NT2/D1 (cell line): ENCODE measurements at regions not wholly inside any gene's neighbourhood (a gene's known extent, or its start where the extent isn't known, plus 50 kb on each side); places are given as distances from the start of the nearest gene placed in this dataset.

ENCODE experiments used
- DNase-seq: peaks from one replicate; pipeline ENCODE4 v3.0.0-alpha.2; 2011; ENCODE audit warnings: low read depth, low spot score
- H3K27me3 ChIP-seq: 2 replicates; pipeline ENCODE4 v1.6.0; 2011; ENCODE audit warnings: mild to moderate bottlenecking; ENCODE audit not compliant: insufficient read length, insufficient read depth
- H3K36me3 ChIP-seq: 2 replicates; pipeline ENCODE4 v1.6.1; 2011; ENCODE audit warnings: mild to moderate bottlenecking, low read length, mixed read lengths; ENCODE audit not compliant: insufficient read depth, insufficient read length
- H3K4me1 ChIP-seq: 2 replicates; pipeline ENCODE4 v1.5.1; 2011; ENCODE audit not compliant: insufficient read depth, insufficient read length
- H3K4me3 ChIP-seq: 2 replicates; pipeline ENCODE4 v1.5.1; 2011; ENCODE audit warnings: low read depth; ENCODE audit not compliant: insufficient read length
- H3K9ac ChIP-seq: 2 replicates; pipeline ENCODE4 v1.6.0; 2011; ENCODE audit warnings: low read depth; ENCODE audit not compliant: insufficient read length
- H3K9me3 ChIP-seq: 2 replicates; pipeline ENCODE4 v1.5.1; 2011; ENCODE audit warnings: mild to moderate bottlenecking, low read length; ENCODE audit not compliant: insufficient read depth
- SUZ12 ChIP-seq: IDR thresholded peaks from 2 replicates; pipeline ENCODE4 v1.6.1; 2011; ENCODE audit not compliant: insufficient read length, insufficient read depth; ENCODE audit errors: extremely low read depth
- YY1 ChIP-seq: IDR thresholded peaks from 2 replicates; pipeline ENCODE4 v1.6.1; 2011; ENCODE audit not compliant: insufficient read length, insufficient read depth
- ZNF274 ChIP-seq: IDR thresholded peaks from 2 replicates; pipeline ENCODE4 v1.6.1; 2011; ENCODE audit warnings: mild to moderate bottlenecking, low read depth, low read length

DNA sequence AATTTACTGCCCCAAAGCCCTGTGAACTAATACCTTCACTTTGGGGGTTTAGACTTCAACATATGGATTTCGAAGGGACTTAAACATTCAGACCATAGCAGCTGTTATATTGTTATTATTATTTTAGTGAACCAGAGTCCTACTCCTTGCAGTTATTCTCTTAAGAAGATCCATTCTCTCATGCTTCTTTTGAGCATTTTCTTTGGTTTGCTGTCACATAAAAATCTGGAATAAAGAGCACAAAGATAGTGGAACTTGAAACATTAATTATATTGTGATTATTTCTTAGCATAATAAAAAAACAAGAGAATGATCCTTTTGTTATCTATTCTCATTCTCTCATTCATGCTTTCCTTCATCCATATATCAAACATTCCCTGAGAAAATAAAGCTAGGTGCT lies 166.4 kb upstream of the GBE1 start:
- TF ChIP-seq SUZ12, result no peak
- TF ChIP-seq YY1, result no peak
- H3K27me3 ChIP-seq, result no peaks in the 10 kb centered on the region
- no peaks in the 10 kb centered on the region for H3K36me3 ChIP-seq
- no peak overlapping the region for H3K4me3 ChIP-seq
- no peak overlapping the region for H3K9ac ChIP-seq
- H3K4me1 ChIP-seq, result no peaks in the 10 kb centered on the region
- no peaks in the 10 kb centered on the region for H3K9me3 ChIP-seq
- DNase-seq, result no peak

DNA sequence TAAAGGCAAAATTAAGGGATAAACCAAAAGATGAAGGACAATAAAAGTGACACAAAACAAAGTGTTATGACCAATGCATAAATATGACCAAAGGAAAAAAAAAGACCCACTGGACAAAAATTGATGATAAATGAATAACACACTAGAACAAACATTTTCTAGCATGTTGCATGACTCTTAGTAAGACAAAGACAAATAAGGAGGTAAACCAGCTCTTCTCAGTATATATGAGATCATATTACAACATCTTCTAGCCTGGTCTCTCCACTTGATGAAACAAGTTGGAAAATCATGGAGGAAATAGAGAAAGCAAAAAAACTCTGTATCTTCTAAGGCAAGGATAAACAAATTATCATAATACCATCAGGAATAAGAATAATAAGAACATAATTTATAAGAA lies 163.9 kb upstream of the GBE1 start:
- no peaks in the 10 kb centered on the region for H3K27me3 ChIP-seq
- H3K9ac ChIP-seq, result no peak overlapping the region
- H3K36me3 ChIP-seq, result no peaks in the 10 kb centered on the region
- H3K4me3 ChIP-seq, result no peak overlapping the region
- H3K9me3 ChIP-seq, result no peaks in the 10 kb centered on the region
- no peak for DNase-seq
- no peaks in the 10 kb centered on the region for H3K4me1 ChIP-seq
- no peak for TF ChIP-seq SUZ12
- TF ChIP-seq ZNF274, result no peak
- no peak for TF ChIP-seq YY1

DNA sequence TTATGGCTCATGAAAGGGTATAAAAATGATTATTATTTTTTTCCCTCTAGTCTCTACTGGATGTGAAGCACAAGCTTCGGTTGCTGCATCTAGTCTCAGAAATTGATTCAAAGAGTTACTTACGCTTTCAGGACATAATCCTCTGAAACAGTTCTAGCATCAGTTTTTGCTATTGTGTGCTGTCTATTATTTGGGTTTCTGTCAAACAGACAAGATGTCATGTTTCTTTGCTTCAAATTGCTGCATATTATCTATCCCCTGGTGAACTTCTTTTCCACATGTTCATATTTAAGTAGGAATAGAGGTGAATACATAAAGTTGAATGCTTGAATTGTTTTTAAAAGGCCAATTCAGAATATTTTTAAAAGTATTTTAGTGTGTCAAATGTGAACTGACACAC lies 161.6 kb upstream of the GBE1 start:
- DNase-seq, result no peak
- Histone ChIP-seq H3K9me3 (no peaks in the 10 kb centered on the region), H3K27me3 (no peaks in the 10 kb centered on the region), H3K9ac (no peak overlapping the region), H3K36me3 (no peaks in the 10 kb centered on the region), H3K4me3 (no peak overlapping the region), H3K4me1 (no peaks in the 10 kb centered on the region)
- TF ChIP-seq SUZ12 (no peak), YY1 (no peak), ZNF274 (no peak)

DNA sequence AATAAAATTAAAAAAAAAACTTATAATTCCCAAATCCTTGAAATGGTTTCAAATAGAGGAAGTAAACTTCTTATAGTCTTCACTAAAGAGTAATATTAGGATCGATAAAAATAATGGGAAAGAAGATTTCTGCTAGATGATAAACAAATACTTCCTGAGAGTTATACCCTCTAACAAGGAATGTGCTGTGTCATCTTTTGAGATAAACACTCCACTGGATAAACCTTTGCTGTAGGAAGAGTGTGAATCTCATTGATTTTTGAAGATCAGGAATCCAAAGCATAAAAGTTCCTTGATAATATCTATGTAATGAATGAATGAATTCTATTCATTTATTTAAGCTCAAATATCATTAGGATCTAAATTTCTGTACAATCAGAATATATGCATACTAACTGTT lies 161.0 kb upstream of the GBE1 start:
- no peaks in the 10 kb centered on the region for H3K4me1 ChIP-seq
- no peaks in the 10 kb centered on the region for H3K9me3 ChIP-seq
- no peak overlapping the region for H3K4me3 ChIP-seq
- no peaks in the 10 kb centered on the region for H3K36me3 ChIP-seq
- no peak for DNase-seq
- H3K9ac ChIP-seq, result no peak overlapping the region
- H3K27me3 ChIP-seq, result no peaks in the 10 kb centered on the region
- TF ChIP-seq SUZ12 (no peak), YY1 (no peak), ZNF274 (no peak)

DNA sequence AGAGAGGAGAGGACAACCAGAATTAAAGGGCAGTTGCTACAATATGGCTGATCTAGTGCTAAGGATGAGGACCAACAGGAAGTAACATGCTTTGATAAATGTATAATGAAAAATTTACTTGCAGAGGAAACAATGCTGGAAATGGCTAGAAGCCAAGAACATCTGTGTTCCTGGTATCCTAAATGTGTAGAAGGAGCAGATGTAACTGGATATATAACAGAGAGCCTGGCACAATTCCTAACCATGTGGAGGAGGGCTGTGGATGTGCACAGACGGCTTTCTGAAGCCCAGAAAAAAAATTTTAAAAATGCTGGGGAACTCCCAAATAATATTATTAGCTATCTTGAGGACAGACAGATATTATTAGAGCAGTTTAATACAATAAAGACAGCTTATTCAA lies 159.4 kb upstream of the GBE1 start:
- no peaks in the 10 kb centered on the region for H3K4me1 ChIP-seq
- no peak for DNase-seq
- no peak overlapping the region for H3K9ac ChIP-seq
- TF ChIP-seq YY1, result no peak
- TF ChIP-seq SUZ12, result no peak
- TF ChIP-seq ZNF274, result no peak
- no peaks in the 10 kb centered on the region for H3K27me3 ChIP-seq
- no peaks in the 10 kb centered on the region for H3K36me3 ChIP-seq
- no peaks in the 10 kb centered on the region for H3K9me3 ChIP-seq
- no peak overlapping the region for H3K4me3 ChIP-seq

DNA sequence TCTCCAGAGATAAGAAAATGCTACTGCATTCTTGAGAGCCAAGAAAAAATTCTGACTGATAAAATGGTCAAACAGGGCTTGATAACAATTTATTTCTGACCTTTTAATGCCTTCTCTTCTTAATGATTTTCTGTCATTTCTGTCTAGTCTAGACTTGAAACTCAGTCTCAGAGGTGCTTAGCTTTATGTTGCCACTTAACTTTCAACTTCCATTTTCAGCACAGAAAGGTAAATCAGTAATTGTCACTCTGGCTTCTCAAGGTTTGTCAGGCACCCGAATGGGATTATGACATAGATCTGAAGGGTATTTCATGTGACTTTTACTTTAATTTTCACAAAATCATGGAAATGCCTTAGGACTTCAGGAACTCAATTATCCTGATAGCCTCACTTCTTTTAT lies 155.4 kb upstream of the GBE1 start:
- Histone ChIP-seq H3K27me3 (no peaks in the 10 kb centered on the region), H3K4me1 (no peaks in the 10 kb centered on the region), H3K9ac (no peak overlapping the region), H3K4me3 (no peak overlapping the region), H3K9me3 (no peaks in the 10 kb centered on the region), H3K36me3 (no peaks in the 10 kb centered on the region)
- no peak for DNase-seq
- TF ChIP-seq YY1, result no peak
- no peak for TF ChIP-seq SUZ12
- TF ChIP-seq ZNF274, result no peak

DNA sequence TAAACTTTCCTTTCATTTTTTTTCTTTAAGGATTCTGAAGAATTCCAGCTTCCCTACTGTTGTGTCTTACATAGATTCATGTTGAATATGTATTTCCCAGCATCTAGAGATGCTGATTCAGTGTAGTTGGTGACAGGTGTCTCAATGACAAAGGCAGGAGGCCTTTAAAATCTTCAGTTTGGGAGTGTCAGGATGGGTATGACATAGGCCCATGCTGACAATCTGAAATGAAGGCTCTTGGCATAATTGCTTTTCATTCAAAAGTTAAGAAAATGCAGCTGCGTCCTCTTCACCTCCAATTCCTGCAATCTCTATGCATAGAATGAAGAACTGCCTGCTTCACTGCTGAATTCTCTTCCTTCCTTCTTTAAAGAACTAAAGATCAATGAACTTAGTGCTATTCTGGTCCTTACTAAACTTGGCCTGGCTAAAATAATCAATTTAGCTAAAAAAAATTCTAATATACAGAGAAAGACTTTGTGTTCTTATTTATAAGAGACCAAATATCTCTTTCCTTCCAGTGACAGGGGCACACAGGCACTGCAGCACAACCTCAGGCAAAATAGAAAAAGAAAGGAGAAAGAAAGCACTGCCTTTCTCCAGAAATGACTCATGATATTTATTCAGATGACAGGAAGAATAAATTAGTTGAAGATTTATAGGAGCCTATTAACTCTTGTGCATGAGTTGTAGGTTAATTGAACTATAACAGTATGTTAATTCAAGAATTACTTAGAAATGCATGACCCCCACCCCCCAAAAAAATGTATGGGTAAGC lies 152.6 kb upstream of the GBE1 start:
- no peak for TF ChIP-seq SUZ12
- no peak for TF ChIP-seq ZNF274
- no peak for TF ChIP-seq YY1
- no peaks in the 10 kb centered on the region for H3K9me3 ChIP-seq
- H3K9ac ChIP-seq, result no peak overlapping the region
- DNase-seq, result no peak
- H3K36me3 ChIP-seq, result no peaks in the 10 kb centered on the region
- no peak overlapping the region for H3K4me3 ChIP-seq
- no peaks in the 10 kb centered on the region for H3K4me1 ChIP-seq
- H3K27me3 ChIP-seq, result no peaks in the 10 kb centered on the region

DNA sequence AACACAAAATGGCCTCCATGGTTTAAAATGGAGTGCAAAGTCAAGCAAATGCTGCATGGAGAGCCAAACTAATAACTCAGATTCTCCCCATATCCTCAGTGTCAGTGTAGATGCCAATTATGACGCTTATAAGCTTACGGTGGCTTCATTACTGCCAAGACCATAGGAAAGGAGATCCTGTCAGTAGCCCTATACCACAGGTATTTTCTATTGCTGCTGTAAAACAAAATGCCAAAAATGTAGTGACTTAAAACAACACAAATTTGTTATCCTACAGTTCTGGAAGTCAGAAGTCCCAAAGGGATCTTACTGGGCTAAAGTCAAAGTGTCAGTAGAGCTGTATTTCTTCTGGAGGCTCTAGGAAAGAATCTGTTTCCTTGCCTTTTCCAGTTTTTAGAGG lies 149.8 kb upstream of the GBE1 start:
- Histone ChIP-seq H3K27me3 (no peaks in the 10 kb centered on the region), H3K4me1 (no peaks in the 10 kb centered on the region), H3K4me3 (no peak overlapping the region), H3K9ac (no peak overlapping the region), H3K36me3 (no peaks in the 10 kb centered on the region), H3K9me3 (no peaks in the 10 kb centered on the region)
- no peak for TF ChIP-seq SUZ12
- no peak for TF ChIP-seq ZNF274
- TF ChIP-seq YY1, result no peak
- no peak for DNase-seq
